HT-29 (cell line): ENCODE measurements at regions not wholly inside any gene's neighbourhood (a gene's known extent, or its start where the extent isn't known, plus 50 kb on each side); places are given as distances from the start of the nearest gene placed in this dataset.
"Not testable (repeated sequence)": the region's sequence is repeated elsewhere in the genome, so short reads cannot be mapped to it uniquely, and the experiment has no call there.

Experiments used
- DNase-seq: peaks from one replicate; pipeline ENCODE4 v3.0.0-alpha.2; 2015; ENCODE audit warnings: low spot score

DNA sequence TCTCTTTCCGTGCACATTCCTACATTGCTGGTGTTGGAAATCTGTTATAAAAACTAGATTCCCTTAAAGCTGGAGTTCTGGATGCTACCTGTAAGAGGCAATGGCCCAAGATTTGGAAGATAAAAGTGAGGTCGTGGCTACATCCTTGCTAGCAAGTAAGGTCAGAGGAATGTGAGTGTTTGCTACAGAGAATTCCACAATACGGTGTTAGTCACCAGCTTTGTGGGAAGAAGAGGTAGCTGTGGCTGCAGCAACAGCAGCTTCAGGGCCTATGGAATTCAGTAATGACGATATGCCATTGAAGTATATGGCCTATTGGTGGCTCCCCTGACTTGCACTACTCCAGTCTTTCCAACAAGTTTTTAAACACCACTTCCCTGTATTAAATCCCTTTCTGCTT, 227.7 kb upstream of the TMEM260 start:
- no peak for DNase-seq

DNA sequence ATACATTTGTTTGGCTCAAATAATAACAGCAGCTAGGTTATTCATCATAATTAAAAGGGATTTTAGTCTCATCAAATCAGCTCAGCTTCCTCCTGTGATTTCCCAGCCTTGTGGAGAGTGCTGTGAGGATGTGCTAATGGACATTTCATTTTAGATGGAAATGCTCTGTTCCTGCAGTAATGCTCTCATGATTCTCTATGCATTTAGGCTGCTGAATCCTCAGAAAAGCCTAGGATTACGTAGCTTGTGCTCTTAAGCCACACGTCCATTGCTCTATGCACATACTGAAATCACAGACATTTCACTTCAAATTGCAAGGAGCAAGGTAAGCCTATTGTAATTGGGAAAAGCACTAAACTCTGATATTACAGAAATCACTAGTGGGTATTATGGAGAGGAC, 226.6 kb upstream of the TMEM260 start:
- DNase-seq: no peak

DNA sequence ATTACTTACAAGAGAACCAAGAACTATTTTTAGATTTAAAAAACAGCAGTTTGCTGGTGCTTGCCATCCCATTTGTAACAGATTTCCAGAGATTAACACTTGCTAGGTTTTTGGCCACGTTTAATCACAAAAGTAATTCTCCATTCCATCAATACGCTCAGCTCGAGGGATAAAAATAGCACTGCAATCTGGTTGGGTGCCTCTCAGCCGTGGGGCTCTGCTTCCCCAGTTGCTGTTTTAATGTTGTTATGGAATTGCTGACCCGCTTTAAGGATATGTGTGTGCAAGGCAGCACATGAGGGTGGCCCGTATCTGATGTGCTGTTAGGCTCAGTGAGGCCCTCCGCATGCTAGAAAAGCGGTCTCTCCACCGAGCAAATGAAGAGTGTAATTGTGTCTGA, 222.2 kb upstream of the TMEM260 start:
- DNase-seq: no peak

DNA sequence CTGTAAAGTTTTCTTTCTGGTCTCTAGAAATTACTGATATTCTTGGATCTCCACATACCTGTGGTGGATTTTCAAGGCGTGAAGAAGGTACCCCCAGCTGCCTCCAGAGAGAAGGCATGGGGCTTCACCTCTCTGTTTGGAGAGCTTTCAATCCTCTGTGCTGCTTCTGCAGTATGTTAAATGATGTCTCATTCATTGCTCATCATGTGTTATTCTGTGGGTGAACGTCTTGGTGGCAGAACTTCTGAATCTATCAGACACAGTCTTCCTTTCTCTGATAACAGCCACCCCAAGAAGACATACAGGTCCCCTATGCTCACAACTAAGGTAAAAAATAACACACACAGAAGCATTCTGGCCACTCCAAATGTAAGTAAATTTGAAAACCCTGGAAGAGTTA, 221.3 kb upstream of the TMEM260 start:
- DNase-seq: no peak

DNA sequence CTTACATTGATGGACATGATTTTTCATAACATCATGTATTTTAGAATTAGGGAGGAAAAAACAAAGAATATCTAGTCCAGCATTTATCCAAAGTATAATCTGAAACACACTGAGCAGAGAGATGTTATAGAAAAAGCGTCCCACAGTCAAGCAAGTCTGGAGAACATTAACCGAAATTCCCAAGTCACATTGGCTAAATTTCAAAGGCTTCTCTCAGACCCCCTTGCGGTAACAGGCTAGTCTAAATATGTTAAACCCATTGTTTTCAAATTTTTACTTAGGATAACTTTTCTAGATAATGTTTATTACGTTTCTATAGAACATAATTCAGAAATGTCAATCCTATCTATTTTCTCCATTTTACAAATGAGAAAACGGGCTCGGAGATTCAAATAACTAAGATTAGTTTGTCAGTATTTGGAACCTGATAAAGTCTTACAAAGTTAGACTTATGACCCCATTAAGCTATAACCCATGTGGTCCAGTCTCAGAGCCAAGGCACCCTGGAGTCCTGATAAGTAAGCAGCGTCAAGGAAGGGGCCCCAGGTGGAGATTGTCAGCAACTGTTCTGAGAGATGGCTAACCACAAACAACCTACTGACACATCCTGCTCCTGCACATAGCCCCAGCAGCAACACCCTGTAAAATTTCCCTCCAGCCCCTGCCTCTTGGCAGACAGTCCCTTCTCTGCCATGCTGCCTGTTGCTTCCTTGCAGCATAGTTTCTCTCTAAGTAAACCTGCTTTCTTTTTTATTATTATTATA, 220.6 kb upstream of the TMEM260 start:
- DNase-seq: no peak

DNA sequence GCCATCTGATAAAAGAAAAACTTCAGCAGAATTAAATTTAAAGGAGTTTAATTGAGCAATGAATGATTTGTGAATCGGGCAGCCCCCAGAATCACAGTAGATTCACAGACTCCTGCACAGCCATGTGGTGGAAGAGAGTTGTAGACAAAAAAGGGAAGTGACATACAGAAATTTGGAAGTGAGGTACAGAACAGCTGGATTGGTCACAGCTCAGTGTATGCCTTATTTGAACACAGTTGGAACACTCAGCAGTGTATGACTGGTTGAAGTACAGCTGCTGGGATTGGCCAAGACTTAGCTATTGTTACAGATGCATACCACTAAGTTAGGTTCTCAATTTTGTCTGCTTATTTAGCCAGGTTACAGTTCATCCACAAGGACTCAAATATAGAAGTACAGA, 213.9 kb upstream of the TMEM260 start:
- DNase-seq: not testable (repeated sequence)

DNA sequence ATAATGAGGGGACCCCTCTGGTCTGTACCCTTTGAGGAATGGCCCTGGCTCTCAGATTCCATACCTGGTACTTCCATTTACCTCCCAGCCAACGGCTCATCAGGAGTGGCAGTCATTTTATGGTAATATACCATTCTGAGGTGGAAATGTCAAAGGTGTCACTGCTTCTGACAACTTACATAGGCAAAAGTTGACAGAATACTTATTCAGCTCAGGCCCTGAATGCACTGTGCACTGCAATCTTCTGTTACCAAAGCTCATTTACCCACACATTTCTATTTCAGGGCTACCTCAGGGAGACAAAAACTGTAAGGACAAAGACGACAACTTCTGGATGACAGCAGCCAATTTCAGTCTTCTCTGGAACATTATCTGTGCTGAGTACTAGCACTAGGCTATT, 212.2 kb upstream of the TMEM260 start:
- no peak for DNase-seq

DNA sequence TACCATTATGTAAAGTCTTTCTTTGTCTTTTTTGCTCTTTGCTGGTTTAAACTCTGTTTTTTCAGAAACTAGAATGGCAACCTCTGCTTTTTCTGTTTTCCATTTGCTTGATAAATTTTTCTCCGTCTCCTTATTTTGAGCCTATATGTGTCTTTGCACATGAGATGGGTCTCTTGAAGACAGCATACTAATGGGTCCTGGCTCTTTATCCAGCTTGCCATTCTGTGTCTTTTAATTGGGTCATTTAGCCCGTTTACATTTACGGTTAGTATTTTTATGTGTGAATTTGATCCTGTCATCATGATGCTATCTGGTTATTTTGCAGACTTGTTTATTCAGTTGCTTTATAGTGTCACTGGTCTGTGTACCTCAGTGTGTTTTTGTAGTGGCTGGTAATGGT, 207.9 kb upstream of the TMEM260 start:
- DNase-seq: no peak

DNA sequence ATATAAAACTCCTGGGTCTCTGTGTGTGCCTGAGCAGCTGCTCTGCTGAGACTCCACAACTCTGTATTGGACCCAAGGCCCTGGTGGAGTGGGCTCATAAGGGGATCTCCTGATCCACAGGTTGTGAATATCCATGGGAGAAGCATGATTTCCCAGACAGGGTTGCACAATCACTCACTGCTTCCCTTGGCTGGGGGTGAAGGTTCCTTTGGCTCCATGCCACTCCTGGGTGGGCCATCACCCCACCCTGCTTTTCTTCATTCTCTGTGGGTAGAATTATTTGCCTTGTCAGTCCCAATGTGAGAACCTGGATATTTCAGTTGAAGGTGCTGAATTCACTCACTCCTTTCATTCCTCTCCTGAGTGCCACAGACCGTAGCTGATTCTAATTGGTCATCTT, 205.2 kb upstream of the TMEM260 start:
- DNase-seq: no peak

DNA sequence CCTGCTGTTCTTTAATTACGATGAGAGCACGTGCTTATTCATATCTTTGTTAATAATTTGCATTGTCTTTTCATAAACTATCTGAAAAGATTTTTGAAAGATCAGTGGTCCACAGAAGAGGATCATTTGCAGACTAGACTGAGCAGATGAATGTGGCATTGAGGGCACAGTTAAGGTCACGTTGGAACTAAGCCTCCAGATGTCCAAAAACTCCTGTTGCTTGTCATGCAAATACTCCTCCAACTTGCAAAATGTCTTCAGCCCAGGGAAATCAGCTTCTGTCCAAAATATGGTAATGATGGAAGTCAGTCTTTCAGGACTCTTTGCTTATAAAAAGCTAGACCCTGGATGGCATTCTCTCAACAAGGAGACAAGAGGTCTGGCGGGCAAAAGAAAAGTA, 201.6 kb upstream of the TMEM260 start:
- no peak for DNase-seq

DNA sequence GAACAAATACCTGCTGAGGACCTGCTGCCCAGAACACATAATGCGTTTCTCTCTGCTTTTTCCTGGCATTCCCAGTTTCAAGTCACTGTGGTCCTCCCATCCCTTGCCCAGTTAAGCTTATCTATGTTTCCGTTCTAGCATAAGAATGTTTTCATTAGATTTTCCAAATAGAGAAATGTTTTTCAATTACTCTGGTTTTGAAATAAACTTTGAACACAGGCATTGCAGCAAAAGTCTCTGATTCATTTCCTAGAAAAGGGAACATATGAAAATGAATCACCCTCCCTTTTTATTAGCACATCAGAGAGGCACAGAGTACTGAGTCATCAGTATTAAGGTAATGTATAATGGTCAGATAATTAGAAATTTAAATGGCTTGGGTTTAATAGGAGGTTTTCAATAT, 201.1 kb upstream of the TMEM260 start:
- DNase-seq: no peak

DNA sequence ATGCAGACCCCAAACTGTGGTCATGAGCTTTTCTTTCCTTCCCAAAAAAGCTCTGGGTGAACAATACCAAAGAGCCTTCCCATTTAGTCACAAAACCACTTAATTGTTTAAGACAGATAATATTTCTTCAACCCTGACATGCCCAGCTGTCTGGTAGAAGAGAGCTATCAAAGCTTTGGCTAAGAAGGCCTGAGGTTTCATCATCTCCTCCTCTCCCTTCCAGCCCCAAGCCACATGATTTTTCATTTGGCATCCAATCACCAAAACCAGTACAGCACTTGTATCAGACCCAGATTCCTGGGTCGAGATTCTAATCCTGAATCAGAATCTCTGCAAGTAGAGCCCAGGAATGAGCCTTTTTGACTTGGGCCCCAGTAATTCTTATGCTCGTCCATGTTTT, 199.6 kb upstream of the TMEM260 start:
- DNase-seq: no peak

DNA sequence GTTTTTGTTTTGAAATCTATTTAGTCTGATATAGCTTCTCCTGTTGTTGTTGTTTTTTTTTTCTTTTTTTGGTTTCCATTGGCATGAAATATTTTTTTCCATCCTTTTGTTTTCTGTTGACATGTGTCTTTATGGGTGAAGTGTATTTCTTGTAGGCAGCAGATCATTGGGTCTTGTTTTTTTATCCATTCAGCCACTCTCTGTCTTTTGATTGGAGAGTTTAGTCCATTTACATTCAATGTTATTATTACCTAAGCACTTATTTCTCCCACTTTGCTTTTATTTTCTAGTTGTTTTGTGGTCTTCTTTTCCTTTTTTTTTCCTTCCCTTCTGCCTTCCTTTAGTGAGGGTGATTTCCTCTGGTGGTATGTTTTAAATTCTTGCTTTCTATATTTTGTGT, 193.6 kb upstream of the TMEM260 start:
- no peak for DNase-seq

DNA sequence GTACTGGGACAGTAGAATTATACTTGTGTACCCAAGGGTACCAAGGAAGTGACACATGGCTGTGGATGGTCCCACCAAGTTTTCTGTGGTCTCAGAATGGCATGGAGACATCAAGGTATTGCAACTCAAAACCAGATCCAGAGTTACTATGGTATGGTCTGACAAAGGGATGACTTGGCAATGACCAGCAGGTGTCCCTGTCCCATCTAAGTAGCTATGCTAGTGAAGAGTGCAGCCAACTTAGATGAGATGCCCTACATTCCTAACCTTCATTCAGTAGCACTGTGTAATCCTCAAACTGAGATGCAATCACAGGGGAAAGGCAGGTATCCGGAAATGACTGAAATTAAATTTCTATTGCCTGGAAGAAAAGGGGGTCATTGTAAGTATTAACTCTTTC, 188.7 kb upstream of the TMEM260 start:
- peak; percentile 8 for DNase-seq

DNA sequence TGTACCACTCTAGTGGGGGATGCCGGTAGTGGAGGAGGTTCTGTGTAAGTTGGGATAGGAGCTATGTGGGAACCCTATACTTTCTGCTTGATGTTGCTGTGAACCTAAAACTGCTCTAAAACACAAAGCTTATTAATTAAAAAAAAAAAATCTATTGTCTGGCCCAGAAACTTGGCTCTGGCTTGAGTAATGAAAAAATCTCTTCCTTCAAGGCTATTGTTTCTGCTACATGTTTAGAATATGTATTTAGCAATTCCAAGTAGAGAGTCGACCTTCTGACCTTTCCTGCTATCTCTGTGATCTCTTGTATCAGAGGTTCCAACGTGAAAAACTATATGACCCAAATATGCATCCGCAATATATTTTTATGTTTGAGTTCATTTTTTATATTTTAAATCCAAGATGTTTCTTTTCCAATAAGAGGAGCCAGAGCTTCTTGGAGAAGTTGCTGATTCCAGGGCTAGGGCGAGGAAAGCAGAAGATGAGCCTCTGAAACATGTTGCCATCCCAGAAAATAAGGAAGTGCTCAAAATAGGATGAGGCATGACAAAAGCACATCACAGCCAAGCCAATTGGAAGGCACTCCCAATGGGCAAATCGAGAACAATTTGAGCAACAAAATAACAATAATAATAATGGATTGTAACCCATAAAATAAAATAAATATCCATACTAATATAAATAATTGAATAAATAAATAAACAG, 184.6 kb upstream of the TMEM260 start:
- no peak for DNase-seq

DNA sequence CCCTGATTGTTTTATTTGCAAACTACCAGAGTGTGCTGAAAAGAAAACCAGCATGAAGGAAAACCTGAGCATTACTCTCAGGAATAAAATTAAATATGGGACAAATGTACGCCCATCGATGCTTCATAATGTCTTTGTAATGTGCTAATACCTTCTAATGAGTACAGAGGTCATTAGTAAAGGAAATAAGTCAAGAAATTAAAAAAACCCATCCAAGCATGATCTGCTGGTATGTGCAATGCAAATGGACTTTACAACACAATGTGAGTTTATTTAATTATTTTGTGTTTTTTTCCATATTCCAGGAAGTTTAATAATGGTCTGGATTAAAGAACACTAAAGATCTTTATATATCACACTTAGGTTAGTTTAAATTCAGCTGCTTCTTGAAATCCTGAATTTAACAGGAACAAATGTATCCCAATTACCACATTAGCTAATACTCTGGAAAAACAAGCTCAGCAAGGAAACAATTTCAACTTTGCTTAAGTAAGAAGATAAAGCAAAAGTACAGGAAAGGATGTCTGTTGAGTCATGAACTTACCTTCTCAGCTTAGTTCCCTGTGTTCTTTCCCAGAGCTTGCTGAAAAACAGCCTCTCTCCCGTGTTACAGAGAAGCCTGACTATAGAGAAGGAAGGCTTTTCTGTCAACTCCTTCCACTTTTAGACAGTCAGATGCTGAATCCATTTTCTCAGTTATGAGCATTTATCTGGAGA, 179.3 kb upstream of the TMEM260 start:
- DNase-seq: no peak

DNA sequence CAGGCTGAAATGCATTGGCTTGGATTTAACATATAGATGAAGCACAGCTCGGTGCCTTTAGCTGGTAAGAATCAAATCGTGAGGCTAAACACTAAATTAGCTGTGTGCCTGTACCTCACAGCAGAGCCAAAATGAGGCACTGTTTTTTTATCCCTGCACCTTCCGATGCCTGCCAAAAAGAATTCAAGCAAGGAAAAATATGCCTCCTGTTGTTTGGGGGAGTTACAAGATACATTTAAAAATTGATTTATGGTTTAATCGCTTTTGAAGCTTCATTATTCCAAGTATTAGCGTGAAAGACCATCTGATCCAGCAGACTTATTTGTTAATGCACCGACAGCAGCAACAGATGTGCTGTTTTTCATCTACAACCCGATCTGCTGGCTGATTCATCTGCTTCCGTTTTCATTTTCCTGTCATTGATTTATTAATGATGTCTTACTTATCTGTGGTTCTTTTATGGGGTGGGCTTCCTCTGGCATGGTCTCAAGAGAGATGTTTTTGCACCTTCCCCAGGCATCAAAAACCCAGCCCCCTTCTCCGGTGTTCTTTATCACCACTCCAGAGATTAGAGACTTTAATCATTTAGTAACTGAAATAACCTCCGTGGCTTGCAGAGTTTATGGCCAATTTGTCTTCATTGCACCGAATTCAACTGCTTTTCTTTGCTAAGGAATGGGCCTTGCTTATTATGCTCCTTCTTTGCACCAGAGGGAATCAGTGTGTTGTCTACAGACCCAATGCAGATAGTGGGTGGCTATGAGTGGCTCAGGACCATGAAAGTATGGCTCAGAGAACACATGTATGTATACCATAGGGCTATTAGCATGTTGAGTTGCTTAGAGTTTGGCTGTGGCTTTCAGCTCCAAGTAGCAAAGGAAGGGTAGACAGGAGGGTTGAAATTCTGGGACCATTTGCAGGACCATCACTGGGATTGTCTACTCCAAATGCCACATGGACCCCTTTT, 166.8 kb upstream of the TMEM260 start:
- no peak for DNase-seq

DNA sequence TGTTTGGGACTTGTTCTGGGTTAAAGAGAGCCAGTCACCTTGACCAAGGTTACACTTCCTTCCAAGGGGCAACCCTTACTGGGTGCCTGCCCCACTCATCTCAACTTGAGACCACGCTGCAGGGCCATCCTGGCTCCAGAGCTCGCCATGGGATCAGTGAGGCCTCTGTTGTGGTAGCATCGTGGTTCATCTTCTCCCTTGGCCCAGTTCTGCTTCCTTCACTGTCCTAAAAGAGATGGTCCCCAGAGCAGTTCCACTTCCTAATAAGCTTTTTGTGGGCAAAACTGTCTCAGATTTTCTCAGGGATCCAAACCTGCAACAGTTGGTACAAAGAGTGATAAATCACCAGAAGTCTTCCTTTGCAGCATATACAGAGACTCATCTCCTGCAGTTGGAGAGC, 165.9 kb upstream of the TMEM260 start:
- DNase-seq: no peak

DNA sequence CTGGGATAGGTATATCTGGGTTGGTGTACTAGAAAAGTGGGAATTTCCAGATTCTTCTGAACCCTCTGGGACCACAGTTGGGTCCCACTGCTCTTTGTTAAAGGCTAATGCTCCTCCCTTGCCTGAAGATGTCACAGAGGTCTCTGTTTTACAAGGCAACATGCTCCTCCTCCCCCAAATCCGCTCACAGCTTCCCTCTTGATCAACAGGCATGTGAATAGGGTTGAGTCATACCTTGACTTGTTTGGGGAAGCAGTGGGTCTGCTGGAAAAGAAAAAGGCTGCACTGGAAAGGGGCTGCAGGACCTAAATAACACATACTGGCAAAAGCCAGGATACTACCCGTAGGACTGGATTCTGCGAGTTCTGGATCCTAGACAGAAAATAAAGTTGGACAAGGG, 165.4 kb upstream of the TMEM260 start:
- no peak for DNase-seq

DNA sequence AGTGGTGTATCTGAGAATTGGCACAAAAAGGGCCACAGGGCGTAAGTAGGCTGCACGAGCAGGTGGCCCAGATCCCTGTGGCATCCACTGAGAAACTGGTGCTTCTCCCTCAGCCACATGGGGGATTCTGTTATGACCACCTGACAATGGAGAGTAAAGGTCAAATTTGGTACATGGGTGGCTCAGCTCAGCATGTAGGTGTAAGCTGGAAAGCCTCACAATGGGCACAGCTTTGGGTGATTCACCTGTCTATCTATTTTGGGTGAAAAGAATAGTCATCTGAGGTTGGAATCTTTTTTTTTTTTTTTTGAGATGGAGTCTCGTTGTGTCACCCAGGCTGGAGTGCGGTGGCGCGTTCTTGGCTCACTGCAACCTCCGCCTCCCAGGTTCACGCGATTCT, 163.4 kb upstream of the TMEM260 start:
- no peak for DNase-seq

DNA sequence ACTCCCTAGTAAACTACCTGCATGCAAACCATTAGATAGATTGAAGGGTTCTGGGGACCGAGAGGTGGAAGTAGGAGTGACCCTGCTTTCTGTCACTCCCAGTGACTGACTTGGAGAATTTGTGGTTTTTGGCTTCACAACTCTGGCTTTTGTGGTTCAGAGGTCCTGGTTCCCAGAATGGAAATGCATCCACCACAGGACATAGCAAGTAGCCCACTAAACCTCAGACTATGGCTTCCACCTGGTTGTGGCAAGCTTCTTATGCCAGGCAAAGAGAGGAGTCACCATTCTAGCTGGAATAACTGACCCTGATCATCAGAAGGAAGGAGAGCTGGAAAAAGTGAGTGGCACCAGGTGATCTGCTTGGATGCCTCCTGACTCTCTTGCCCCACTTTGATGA, 162.4 kb upstream of the TMEM260 start:
- DNase-seq: no peak

DNA sequence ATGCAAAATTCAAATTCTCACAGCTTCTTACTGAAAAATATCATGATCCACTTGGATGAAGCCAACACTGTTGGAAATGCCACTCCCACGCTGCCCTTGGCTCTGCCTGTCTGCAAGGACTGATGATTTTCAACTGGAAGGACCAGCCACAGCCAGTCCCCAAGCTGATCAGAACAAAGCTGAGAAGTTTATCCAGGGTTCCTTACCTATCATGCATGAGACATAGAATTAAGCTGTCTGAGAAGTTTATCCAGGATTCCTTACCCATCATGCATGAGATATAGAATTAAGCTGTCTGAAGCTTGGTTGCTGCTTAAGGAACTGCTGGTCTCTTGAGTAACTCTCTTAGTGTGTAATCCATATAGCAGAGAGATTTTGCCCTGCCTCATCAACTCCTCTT, 159.8 kb upstream of the TMEM260 start:
- DNase-seq: no peak
